OCI-LY1 (cell line): ENCODE measurements at regions not wholly inside any gene's neighbourhood (a gene's known extent, or its start where the extent isn't known, plus 50 kb on each side); places are given as distances from the start of the nearest gene placed in this dataset.

ENCODE experiments used
- H2AFZ ChIP-seq: fragments of 200-600 bp; sonication (generic), shearing (Covaris generic); 2 replicates; pipeline ENCODE4 v1.6.0; 2014; ENCODE audit warnings: antibody characterized with exemption, mild to moderate bottlenecking, low read length
- H3F3A ChIP-seq: fragments of 200-600 bp; sonication (generic), shearing (Covaris generic); 2 replicates; pipeline ENCODE4 v1.6.0; 2014; ENCODE audit warnings: mild to moderate bottlenecking, antibody characterized with exemption, low read length, moderate library complexity; ENCODE audit not compliant: insufficient read depth
- H3K27ac ChIP-seq: fragments of 200-600 bp; sonication (generic); 2 replicates; pipeline ENCODE4 v1.5.1; 2014; ENCODE audit warnings: low read length, mixed run types, mild to moderate bottlenecking, low read depth; ENCODE audit not compliant: poor library complexity, severe bottlenecking
- H3K27me3 ChIP-seq: fragments of 200-600 bp; sonication (generic); 2 replicates; pipeline ENCODE4 v1.6.0; 2014; ENCODE audit warnings: antibody characterized with exemption, mild to moderate bottlenecking, low read length, moderate library complexity; ENCODE audit not compliant: insufficient read depth
- H3K36me3 ChIP-seq: fragments of 200-600 bp; sonication (generic); 2 replicates; pipeline ENCODE4 v1.6.1; 2014; ENCODE audit warnings: mild to moderate bottlenecking, antibody characterized with exemption, low read length, moderate library complexity, mixed read lengths; ENCODE audit not compliant: insufficient read depth
- H3K4me1 ChIP-seq: fragments of 200-600 bp; sonication (generic); 2 replicates; pipeline ENCODE4 v1.5.1; 2014; ENCODE audit warnings: mild to moderate bottlenecking, low read length, moderate library complexity; ENCODE audit not compliant: insufficient read depth, severe bottlenecking
- H3K4me2 ChIP-seq: fragments of 200-600 bp; sonication (generic), shearing (Covaris generic); 2 replicates; pipeline ENCODE4 v1.6.1; 2014; ENCODE audit warnings: low read length
- H3K4me3 ChIP-seq: fragments of 200-600 bp; sonication (generic); 2 replicates; pipeline ENCODE4 v1.5.1; 2014; ENCODE audit warnings: low read length, low read depth, mild to moderate bottlenecking, mixed read lengths; ENCODE audit not compliant: poor library complexity, severe bottlenecking
- H3K79me2 ChIP-seq: fragments of 200-600 bp; shearing (Covaris generic); 2 replicates; pipeline ENCODE4 v1.6.1; 2016; ENCODE audit warnings: mixed run types, low read length, mixed read lengths; ENCODE audit not compliant: insufficient read depth
- H3K9ac ChIP-seq: fragments of 200-600 bp; sonication (generic), shearing (Covaris generic); 2 replicates; pipeline ENCODE4 v1.6.1; 2014; ENCODE audit warnings: mild to moderate bottlenecking, low read length, mixed read lengths
- H3K9me2 ChIP-seq: fragments of 200-600 bp; sonication (generic), shearing (Covaris generic); 2 replicates; pipeline ENCODE4 v1.6.1; 2014; ENCODE audit warnings: low read depth, mild to moderate bottlenecking, low read length, mixed read lengths
- H3K9me3 ChIP-seq: fragments of 200-600 bp; shearing (Covaris generic); 2 replicates; pipeline ENCODE4 v1.6.1; 2014; ENCODE audit warnings: low read length, mixed read lengths
- H4K20me1 ChIP-seq: fragments of 200-600 bp; sonication (generic), shearing (Covaris generic); 2 replicates; pipeline ENCODE4 v1.6.0; 2016; ENCODE audit warnings: mild to moderate bottlenecking, low read length; ENCODE audit not compliant: insufficient read depth
- CTCF ChIP-seq: fragments of 200-600 bp; sonication (generic), shearing (Covaris generic); IDR thresholded peaks from 2 replicates; pipeline ENCODE4 v1.5.1; 2017; ENCODE audit warnings: mild to moderate bottlenecking, antibody characterized with exemption, low read length, moderate library complexity, mixed read lengths
- EZH2 ChIP-seq: fragments of 200-600 bp; sonication (generic), shearing (Covaris generic); IDR thresholded peaks from 2 replicates; pipeline ENCODE4 v1.8.0; 2017; ENCODE audit warnings: borderline replicate concordance, mixed run types, mild to moderate bottlenecking, antibody characterized with exemption, low read length, moderate library complexity, mixed read lengths

GRCh38 chr3:72385167-72385566 is 463.1 kb downstream of the SHQ1 start:
- no peaks in the 10 kb centered on the region for H3K9me2 ChIP-seq
- no peak overlapping the region for H3K27ac ChIP-seq
- no peaks in the 10 kb centered on the region for H3K4me1 ChIP-seq
- H3K36me3 ChIP-seq, result no peaks in the 10 kb centered on the region
- 0 out of 2 replicates have a peak, but pooled peaks cover 4% of the 10 kb centered on the region for H4K20me1 ChIP-seq
- no peaks in the 10 kb centered on the region for H3K27me3 ChIP-seq
- H3K79me2 ChIP-seq, result 0 out of 2 replicates have a peak, but pooled peaks cover 3% of the 10 kb centered on the region
- no peak overlapping the region for H3K9ac ChIP-seq
- no peaks in the 10 kb centered on the region for H3K9me3 ChIP-seq
- no peak overlapping the region for H3K4me2 ChIP-seq
- no peaks in the 10 kb centered on the region for H3F3A ChIP-seq
- no peak overlapping the region for H3K4me3 ChIP-seq
- H2AFZ ChIP-seq, result no peak overlapping the region
- TF ChIP-seq EZH2 (no peak), CTCF (no peak)

- Histone ChIP-seq H3K4me3 (no peak overlapping the region), H2AFZ (no peak overlapping the region), H3K27ac (no peak overlapping the region), H3K27me3 (no peaks in the 10 kb centered on the region), H4K20me1 (0 out of 2 replicates have a peak, but pooled peaks cover 2% of the 10 kb centered on the region), H3K4me1 (no peaks in the 10 kb centered on the region), H3K36me3 (no peaks in the 10 kb centered on the region), H3K9me3 (no peaks in the 10 kb centered on the region), H3K9ac (no peak overlapping the region), H3K9me2 (no peaks in the 10 kb centered on the region), H3F3A (no peaks in the 10 kb centered on the region), H3K4me2 (no peak overlapping the region), H3K79me2 (no peaks in the 10 kb centered on the region)
- TF ChIP-seq CTCF, result no peak
- TF ChIP-seq EZH2, result no peak
Observed at GRCh38 chr3:72384602-72385001, 463.6 kb downstream of the SHQ1 start.

- no peak overlapping the region for H3K27ac ChIP-seq
- H3K27me3 ChIP-seq, result no peaks in the 10 kb centered on the region
- H3K4me3 ChIP-seq, result no peak overlapping the region
- H2AFZ ChIP-seq, result no peak overlapping the region
- H3K9me2 ChIP-seq, result no peaks in the 10 kb centered on the region
- H3K4me2 ChIP-seq, result no peak overlapping the region
- TF ChIP-seq EZH2, result no peak
- no peak for TF ChIP-seq CTCF
- H3K4me1 ChIP-seq, result no peaks in the 10 kb centered on the region
- H3K9me3 ChIP-seq, result no peaks in the 10 kb centered on the region
- peaks cover 2% of the 10 kb centered on the region; the same call in 1 of the 2 replicates for H3K36me3 ChIP-seq
- H3F3A ChIP-seq, result no peaks in the 10 kb centered on the region
- no peaks in the 10 kb centered on the region for H3K79me2 ChIP-seq
- no peak overlapping the region for H3K9ac ChIP-seq
- H4K20me1 ChIP-seq, result no peaks in the 10 kb centered on the region
Observed at GRCh38 chr3:72383883-72384282, 464.4 kb downstream of the SHQ1 start.
